GM12878 (cell line): ENCODE measurements at regions not wholly inside any gene's neighbourhood (a gene's known extent, or its start where the extent isn't known, plus 50 kb on each side); places are given as distances from the start of the nearest gene placed in this dataset.

ENCODE experiments used
- CHD2 ChIP-seq: IDR thresholded peaks from 2 replicates; pipeline ENCODE4 v1.6.1; 2011; ENCODE audit warnings: low read depth, low read length, improper control_type of control experiment, borderline replicate concordance
- EP300 ChIP-seq, 2 experiments: fragments of 150-350 bp in 1 of 2; IDR thresholded peaks; 2 replicates each; pipeline ENCODE4 v1.6.1; 2011 to 2012; ENCODE audit warnings: low read depth in 2 of 2, low read length in 2 of 2, borderline replicate concordance in 1 of 2, improper control_type of control experiment in 1 of 2, inconsistent platforms in 1 of 2; ENCODE audit not compliant: control insufficient read depth in 1 of 2
- FOS ChIP-seq: IDR thresholded peaks from 3 replicates; pipeline ENCODE4 v1.6.1; 2011; ENCODE audit warnings: borderline replicate concordance; ENCODE audit not compliant: insufficient read length; ENCODE audit errors: extremely low read depth
- FOXK2 ChIP-seq: fragments of 450-650 bp; IDR thresholded peaks from 2 replicates; pipeline ENCODE4 v1.6.1; 2017; ENCODE audit warnings: mild to moderate bottlenecking, moderate library complexity
- JUNB ChIP-seq: IDR thresholded peaks from 2 replicates; pipeline ENCODE4 v1.6.1; 2016; ENCODE audit warnings: antibody characterized with exemption, mild to moderate bottlenecking
- KAT2A ChIP-seq: conservative IDR thresholded peaks from 2 replicates; pipeline ENCODE4 v1.6.1; 2011; ENCODE audit warnings: low read depth, low read length; ENCODE audit not compliant: control insufficient read depth
- NFXL1 ChIP-seq: fragments of 450-650 bp; IDR thresholded peaks from 2 replicates; pipeline ENCODE4 v1.6.1; 2017; ENCODE audit warnings: antibody characterized with exemption, mild to moderate bottlenecking, borderline replicate concordance
- SMARCA5 ChIP-seq: fragments of 450-650 bp; IDR thresholded peaks from 2 replicates; pipeline ENCODE4 v1.6.1; 2017; ENCODE audit warnings: mild to moderate bottlenecking
- TCF12 ChIP-seq: IDR thresholded peaks from 2 replicates; pipeline ENCODE4 v1.6.1; 2011; ENCODE audit warnings: low read depth, mild to moderate bottlenecking, low read length
- YBX1 ChIP-seq: fragments of 450-650 bp; IDR thresholded peaks from 2 replicates; pipeline ENCODE4 v1.6.1; 2016; ENCODE audit warnings: antibody characterized with exemption
- ZBTB33 ChIP-seq: fragments of 450-650 bp; IDR thresholded peaks from 2 replicates; pipeline ENCODE4 v1.6.1; 2017; ENCODE audit warnings: mild to moderate bottlenecking
- ZBTB4 ChIP-seq: fragments of 450-650 bp; formaldehyde crosslinking; IDR thresholded peaks from 2 replicates; pipeline ENCODE4 v1.4.0; 2022; ENCODE audit warnings: mild to moderate bottlenecking, moderate library complexity
- ZBTB40 ChIP-seq: fragments of 450-650 bp; IDR thresholded peaks from 2 replicates; pipeline ENCODE4 v1.6.1; 2016; ENCODE audit warnings: mild to moderate bottlenecking, moderate library complexity, borderline replicate concordance
- TF ChIP-seq, protein P1 (sequence below): fragments of 450-650 bp; IDR thresholded peaks from 2 replicates; pipeline ENCODE4 v1.6.1; 2018; ENCODE audit warnings: mild to moderate bottlenecking, low read depth, moderate library complexity; ENCODE audit not compliant: partially characterized antibody

DNA sequence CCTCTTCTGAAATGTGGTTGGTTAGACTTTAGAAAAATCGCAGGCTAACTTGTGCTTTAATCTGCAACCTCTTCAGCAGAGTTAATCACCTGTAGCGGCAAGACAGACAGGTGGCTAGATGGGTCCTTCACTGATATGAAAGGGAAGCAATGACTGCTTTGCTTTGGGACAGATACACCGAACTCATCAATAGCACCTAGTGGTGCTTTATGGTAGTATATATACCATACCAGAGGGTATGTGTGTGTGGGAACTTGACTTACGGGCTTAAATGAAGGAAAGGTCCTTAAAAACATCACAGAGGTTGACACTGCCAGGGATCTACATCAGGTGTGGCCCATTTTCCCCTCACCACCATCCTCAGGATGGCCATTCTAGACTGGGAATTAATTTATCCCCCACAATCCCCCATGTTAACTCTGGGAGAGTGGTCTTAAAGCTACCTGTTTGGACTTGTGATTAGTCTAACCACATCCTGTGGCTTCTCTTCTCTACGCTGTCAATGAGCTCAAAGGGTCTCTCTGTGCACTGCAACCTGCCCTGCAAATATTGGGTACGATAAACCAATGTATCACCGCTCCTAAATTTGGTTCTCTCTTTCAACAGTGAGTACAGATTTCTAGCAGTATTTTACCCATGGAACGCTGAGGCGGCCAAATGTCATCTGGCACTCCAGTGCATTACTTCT is 162.7 kb downstream of the SIPA1L2 start (continued):
- TF ChIP-seq NFXL1 (no peak), JUNB (no peak), ZBTB40 (no peak), EP300 (IDR thresholded peaks at IDR 0.05; ENCODE audit: borderline replicate concordance in 1 of 2, control insufficient read depth in 1 of 2, low read depth in 2 of 2, low read length in 2 of 2) (no peak), SMARCA5 (no peak), YBX1 (no peak), ZBTB4 (no peak), ZBTB33 (no peak), CHD2 (no peak), TCF12 (no peak), KAT2A (no peak), FOS (no peak), FOXK2 (no peak)
- TF ChIP-seq, protein P1, sequence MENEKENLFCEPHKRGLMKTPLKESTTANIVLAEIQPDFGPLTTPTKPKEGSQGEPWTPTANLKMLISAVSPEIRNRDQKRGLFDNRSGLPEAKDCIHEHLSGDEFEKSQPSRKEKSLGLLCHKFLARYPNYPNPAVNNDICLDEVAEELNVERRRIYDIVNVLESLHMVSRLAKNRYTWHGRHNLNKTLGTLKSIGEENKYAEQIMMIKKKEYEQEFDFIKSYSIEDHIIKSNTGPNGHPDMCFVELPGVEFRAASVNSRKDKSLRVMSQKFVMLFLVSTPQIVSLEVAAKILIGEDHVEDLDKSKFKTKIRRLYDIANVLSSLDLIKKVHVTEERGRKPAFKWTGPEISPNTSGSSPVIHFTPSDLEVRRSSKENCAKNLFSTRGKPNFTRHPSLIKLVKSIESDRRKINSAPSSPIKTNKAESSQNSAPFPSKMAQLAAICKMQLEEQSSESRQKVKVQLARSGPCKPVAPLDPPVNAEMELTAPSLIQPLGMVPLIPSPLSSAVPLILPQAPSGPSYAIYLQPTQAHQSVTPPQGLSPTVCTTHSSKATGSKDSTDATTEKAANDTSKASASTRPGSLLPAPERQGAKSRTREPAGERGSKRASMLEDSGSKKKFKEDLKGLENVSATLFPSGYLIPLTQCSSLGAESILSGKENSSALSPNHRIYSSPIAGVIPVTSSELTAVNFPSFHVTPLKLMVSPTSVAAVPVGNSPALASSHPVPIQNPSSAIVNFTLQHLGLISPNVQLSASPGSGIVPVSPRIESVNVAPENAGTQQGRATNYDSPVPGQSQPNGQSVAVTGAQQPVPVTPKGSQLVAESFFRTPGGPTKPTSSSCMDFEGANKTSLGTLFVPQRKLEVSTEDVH: no peak
